H1 (cell line): ENCODE measurements at regions not wholly inside any gene's neighbourhood (a gene's known extent, or its start where the extent isn't known, plus 50 kb on each side); places are given as distances from the start of the nearest gene placed in this dataset.

ENCODE experiments used
- BCL11A ChIP-seq, 2 experiments: IDR thresholded peaks; one replicate each; pipeline ENCODE4 v1.6.1; 2011; ENCODE audit warnings: low read depth in 2 of 2, low read length in 2 of 2, mild to moderate bottlenecking in 2 of 2
- CBX8 ChIP-seq: fragments of 300-800, 300-1000 bp; sonication (generic); IDR thresholded peaks from 2 replicates; pipeline ENCODE4 v1.7.1; 2016; ENCODE audit warnings: low read depth, low read length, borderline replicate concordance
- CTBP2 ChIP-seq: IDR thresholded peaks from 2 replicates; pipeline ENCODE4 v1.7.0; 2011; ENCODE audit warnings: borderline replicate concordance, mild to moderate bottlenecking, moderate library complexity, mixed read lengths, low read length; ENCODE audit not compliant: insufficient read depth, insufficient read length
- HDAC6 ChIP-seq: IDR thresholded peaks from one replicate; pipeline ENCODE4 v1.7.1; 2012; ENCODE audit warnings: low read depth, mild to moderate bottlenecking, inconsistent platforms, low read length, moderate library complexity
- KDM4A ChIP-seq: IDR thresholded peaks from one replicate; pipeline ENCODE4 v1.7.1; 2012; ENCODE audit warnings: low read depth, mild to moderate bottlenecking, moderate library complexity, low read length, inconsistent platforms; ENCODE audit not compliant: severe bottlenecking
- NANOG ChIP-seq: IDR thresholded peaks from 2 replicates; pipeline ENCODE4 v1.6.1; 2011; ENCODE audit warnings: low read length, low read depth, mild to moderate bottlenecking, inconsistent platforms; ENCODE audit not compliant: insufficient read depth, poor library complexity, severe bottlenecking
- POU5F1 ChIP-seq: IDR thresholded peaks from 2 replicates; pipeline ENCODE4 v1.6.1; 2011; ENCODE audit warnings: low read depth, mild to moderate bottlenecking, low read length, moderate library complexity
- RAD21 ChIP-seq, 2 experiments: IDR thresholded peaks in 1 of 2; conservative IDR thresholded peaks in 1 of 2; 2 replicates each; pipeline ENCODE4 v1.6.1; 2011; ENCODE audit warnings: low read depth in 2 of 2, low read length in 2 of 2, improper control_type of control experiment in 1 of 2, inconsistent platforms in 1 of 2, mild to moderate bottlenecking in 1 of 2, moderate library complexity in 1 of 2
- RNF2 ChIP-seq: fragments of 200-900, 300-1000 bp; sonication (generic); IDR thresholded peaks from 2 replicates; pipeline ENCODE4 v1.7.1; 2016; ENCODE audit warnings: borderline replicate concordance, low read depth, mild to moderate bottlenecking, antibody characterized with exemption, low read length; ENCODE audit not compliant: poor library complexity, severe bottlenecking; ENCODE audit errors: missing control alignments
- SIRT6 ChIP-seq: IDR thresholded peaks from one replicate; pipeline ENCODE4 v1.7.1; 2012; ENCODE audit warnings: low read length, inconsistent platforms
- TF ChIP-seq, protein P1 (sequence below): fragments of 300-600 bp; sonication (generic); IDR thresholded peaks from 2 replicates; pipeline ENCODE4 v1.7.1; 2012; ENCODE audit warnings: low read length, moderate library complexity, mild to moderate bottlenecking, inconsistent platforms; ENCODE audit not compliant: insufficient replicate concordance

DNA sequence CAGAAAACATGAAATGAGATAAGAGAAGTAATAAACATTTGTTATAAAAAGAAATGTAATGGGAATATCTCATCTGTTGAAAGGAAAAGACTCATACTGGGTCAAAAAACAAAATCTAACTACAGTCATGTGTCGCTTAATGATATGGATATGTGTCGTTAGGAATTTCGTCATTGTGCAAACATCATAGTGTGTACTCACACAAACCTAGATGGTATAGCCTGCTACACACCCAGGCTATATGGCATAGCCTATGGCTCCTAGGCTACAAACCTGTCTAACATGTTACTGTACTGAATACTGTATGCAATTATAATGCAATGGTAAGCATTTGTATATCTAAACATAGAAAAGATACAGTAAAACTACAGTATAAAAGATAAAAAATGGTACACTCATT lies 89.8 kb upstream of the ZC3H12C start (continued):
- TF ChIP-seq, protein P1, sequence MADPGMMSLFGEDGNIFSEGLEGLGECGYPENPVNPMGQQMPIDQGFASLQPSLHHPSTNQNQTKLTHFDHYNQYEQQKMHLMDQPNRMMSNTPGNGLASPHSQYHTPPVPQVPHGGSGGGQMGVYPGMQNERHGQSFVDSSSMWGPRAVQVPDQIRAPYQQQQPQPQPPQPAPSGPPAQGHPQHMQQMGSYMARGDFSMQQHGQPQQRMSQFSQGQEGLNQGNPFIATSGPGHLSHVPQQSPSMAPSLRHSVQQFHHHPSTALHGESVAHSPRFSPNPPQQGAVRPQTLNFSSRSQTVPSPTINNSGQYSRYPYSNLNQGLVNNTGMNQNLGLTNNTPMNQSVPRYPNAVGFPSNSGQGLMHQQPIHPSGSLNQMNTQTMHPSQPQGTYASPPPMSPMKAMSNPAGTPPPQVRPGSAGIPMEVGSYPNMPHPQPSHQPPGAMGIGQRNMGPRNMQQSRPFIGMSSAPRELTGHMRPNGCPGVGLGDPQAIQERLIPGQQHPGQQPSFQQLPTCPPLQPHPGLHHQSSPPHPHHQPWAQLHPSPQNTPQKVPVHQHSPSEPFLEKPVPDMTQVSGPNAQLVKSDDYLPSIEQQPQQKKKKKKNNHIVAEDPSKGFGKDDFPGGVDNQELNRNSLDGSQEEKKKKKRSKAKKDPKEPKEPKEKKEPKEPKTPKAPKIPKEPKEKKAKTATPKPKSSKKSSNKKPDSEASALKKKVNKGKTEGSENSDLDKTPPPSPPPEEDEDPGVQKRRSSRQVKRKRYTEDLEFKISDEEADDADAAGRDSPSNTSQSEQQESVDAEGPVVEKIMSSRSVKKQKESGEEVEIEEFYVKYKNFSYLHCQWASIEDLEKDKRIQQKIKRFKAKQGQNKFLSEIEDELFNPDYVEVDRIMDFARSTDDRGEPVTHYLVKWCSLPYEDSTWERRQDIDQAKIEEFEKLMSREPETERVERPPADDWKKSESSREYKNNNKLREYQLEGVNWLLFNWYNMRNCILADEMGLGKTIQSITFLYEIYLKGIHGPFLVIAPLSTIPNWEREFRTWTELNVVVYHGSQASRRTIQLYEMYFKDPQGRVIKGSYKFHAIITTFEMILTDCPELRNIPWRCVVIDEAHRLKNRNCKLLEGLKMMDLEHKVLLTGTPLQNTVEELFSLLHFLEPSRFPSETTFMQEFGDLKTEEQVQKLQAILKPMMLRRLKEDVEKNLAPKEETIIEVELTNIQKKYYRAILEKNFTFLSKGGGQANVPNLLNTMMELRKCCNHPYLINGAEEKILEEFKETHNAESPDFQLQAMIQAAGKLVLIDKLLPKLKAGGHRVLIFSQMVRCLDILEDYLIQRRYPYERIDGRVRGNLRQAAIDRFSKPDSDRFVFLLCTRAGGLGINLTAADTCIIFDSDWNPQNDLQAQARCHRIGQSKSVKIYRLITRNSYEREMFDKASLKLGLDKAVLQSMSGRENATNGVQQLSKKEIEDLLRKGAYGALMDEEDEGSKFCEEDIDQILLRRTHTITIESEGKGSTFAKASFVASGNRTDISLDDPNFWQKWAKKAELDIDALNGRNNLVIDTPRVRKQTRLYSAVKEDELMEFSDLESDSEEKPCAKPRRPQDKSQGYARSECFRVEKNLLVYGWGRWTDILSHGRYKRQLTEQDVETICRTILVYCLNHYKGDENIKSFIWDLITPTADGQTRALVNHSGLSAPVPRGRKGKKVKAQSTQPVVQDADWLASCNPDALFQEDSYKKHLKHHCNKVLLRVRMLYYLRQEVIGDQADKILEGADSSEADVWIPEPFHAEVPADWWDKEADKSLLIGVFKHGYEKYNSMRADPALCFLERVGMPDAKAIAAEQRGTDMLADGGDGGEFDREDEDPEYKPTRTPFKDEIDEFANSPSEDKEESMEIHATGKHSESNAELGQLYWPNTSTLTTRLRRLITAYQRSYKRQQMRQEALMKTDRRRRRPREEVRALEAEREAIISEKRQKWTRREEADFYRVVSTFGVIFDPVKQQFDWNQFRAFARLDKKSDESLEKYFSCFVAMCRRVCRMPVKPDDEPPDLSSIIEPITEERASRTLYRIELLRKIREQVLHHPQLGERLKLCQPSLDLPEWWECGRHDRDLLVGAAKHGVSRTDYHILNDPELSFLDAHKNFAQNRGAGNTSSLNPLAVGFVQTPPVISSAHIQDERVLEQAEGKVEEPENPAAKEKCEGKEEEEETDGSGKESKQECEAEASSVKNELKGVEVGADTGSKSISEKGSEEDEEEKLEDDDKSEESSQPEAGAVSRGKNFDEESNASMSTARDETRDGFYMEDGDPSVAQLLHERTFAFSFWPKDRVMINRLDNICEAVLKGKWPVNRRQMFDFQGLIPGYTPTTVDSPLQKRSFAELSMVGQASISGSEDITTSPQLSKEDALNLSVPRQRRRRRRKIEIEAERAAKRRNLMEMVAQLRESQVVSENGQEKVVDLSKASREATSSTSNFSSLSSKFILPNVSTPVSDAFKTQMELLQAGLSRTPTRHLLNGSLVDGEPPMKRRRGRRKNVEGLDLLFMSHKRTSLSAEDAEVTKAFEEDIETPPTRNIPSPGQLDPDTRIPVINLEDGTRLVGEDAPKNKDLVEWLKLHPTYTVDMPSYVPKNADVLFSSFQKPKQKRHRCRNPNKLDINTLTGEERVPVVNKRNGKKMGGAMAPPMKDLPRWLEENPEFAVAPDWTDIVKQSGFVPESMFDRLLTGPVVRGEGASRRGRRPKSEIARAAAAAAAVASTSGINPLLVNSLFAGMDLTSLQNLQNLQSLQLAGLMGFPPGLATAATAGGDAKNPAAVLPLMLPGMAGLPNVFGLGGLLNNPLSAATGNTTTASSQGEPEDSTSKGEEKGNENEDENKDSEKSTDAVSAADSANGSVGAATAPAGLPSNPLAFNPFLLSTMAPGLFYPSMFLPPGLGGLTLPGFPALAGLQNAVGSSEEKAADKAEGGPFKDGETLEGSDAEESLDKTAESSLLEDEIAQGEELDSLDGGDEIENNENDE = no peak
- TF ChIP-seq NANOG (no peak), RAD21 (IDR thresholded peaks at IDR 0.05 in 1 of 2, conservative IDR thresholded peaks at IDR 0.05 in 1 of 2; ENCODE audit: low read depth in 2 of 2, low read length in 2 of 2) (no peak), SIRT6 (no peak), CBX8 (no peak), RNF2 (no peak), POU5F1 (no peak), HDAC6 (no peak), CTBP2 (no peak), KDM4A (no peak), BCL11A (IDR thresholded peaks at IDR 0.05; ENCODE audit: low read depth in 2 of 2, low read length in 2 of 2) (no peak)
